ENCODE measurements at regions not wholly inside any gene's neighbourhood (a gene's known extent, or its start where the extent isn't known, plus 50 kb on each side); places are given as distances from the start of the nearest gene placed in this dataset.

DNA sequence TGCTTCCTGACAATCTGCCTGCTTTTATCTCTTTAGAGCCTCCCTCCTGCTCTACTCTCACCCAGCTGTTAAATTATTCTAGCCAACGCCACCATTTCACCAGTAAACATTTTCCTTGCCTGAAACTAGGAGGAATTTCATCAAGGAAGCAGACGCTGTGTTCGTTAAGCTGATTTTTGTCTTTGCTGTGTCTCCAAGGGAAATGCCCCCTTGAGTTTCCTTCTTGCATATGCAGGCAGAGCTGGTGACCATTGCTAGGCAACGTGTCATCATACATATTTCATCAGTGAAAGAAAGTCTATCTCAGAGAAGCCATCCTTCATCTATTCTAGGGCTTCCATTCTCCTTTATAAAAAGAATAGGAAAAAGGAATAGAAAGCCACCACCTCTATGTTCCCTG, 87.0 kb upstream of the ST8SIA2 start:
- Histone ChIP-seq H3K9ac (ENCODE audit: extremely low read depth, low read length, poor library complexity, severe bottlenecking) (no peak overlapping the region), H3K9me3 (ENCODE audit: control insufficient read depth, low read length) (peaks cover 3% of the 10 kb centered on the region), H3K27ac (ENCODE audit: low read depth, low read length) (peak overlapping the region; percentile 4), H3K4me1 (ENCODE audit: control insufficient read depth, insufficient read depth, low read length) (peaks cover 11% of the 10 kb centered on the region), H3K4me3 (ENCODE audit: low read length) (no peak overlapping the region), H3K27me3 (ENCODE audit: control insufficient read depth, insufficient read depth, low read length, poor library complexity, severe bottlenecking) (no peaks in the 10 kb centered on the region), H3K36me3 (ENCODE audit: control insufficient read depth, insufficient read depth, low read length) (no peaks in the 10 kb centered on the region)
- Mint-ChIP-seq H3K27ac (no peak overlapping the region), H3K9me3 (peaks cover 8% of the 10 kb centered on the region), H3K27me3 (ENCODE audit: insufficient read depth) (no peaks in the 10 kb centered on the region), H3K4me1 (peaks cover 27% of the 10 kb centered on the region), H3K4me3 (no peak overlapping the region), H3K36me3 (ENCODE audit: low read depth) (no peaks in the 10 kb centered on the region)
- DNase-seq, result peak; percentile 77
- 12 to 19% methylated on average over 3 to 4 of the region's 4 CpGs for WGBS, 2 experiments (ENCODE audit: insufficient coverage in 1 of 2, insufficient read length in 1 of 2)
- TF ChIP-seq, protein P1, sequence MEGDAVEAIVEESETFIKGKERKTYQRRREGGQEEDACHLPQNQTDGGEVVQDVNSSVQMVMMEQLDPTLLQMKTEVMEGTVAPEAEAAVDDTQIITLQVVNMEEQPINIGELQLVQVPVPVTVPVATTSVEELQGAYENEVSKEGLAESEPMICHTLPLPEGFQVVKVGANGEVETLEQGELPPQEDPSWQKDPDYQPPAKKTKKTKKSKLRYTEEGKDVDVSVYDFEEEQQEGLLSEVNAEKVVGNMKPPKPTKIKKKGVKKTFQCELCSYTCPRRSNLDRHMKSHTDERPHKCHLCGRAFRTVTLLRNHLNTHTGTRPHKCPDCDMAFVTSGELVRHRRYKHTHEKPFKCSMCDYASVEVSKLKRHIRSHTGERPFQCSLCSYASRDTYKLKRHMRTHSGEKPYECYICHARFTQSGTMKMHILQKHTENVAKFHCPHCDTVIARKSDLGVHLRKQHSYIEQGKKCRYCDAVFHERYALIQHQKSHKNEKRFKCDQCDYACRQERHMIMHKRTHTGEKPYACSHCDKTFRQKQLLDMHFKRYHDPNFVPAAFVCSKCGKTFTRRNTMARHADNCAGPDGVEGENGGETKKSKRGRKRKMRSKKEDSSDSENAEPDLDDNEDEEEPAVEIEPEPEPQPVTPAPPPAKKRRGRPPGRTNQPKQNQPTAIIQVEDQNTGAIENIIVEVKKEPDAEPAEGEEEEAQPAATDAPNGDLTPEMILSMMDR (conservative IDR thresholded peaks at IDR 0.05), result peak; percentile 74

GRCh38 chr15:92315144-92315543, 78.5 kb upstream of the ST8SIA2 start:
- Mint-ChIP-seq H3K9me3 (no peaks in the 10 kb centered on the region), H3K27me3 (ENCODE audit: insufficient read depth) (peaks cover 9% of the 10 kb centered on the region), H3K4me3 (no peak overlapping the region), H3K27ac (no peak overlapping the region), H3K36me3 (ENCODE audit: low read depth) (no peaks in the 10 kb centered on the region), H3K4me1 (no peaks in the 10 kb centered on the region)
- Histone ChIP-seq H3K4me3 (ENCODE audit: low read length) (no peak overlapping the region), H3K9me3 (ENCODE audit: control insufficient read depth, low read length) (no peaks in the 10 kb centered on the region), H3K9ac (ENCODE audit: extremely low read depth, low read length, poor library complexity, severe bottlenecking) (no peak overlapping the region), H3K36me3 (ENCODE audit: control insufficient read depth, insufficient read depth, low read length) (no peaks in the 10 kb centered on the region), H3K4me1 (ENCODE audit: control insufficient read depth, insufficient read depth, low read length) (no peaks in the 10 kb centered on the region), H3K27ac (ENCODE audit: low read depth, low read length) (no peak overlapping the region), H3K27me3 (ENCODE audit: control insufficient read depth, insufficient read depth, low read length, poor library complexity, severe bottlenecking) (peaks cover 5% of the 10 kb centered on the region)
- TF ChIP-seq, protein P1 (conservative IDR thresholded peaks at IDR 0.05), result no peak
- WGBS, 2 experiments (ENCODE audit: insufficient coverage in 1 of 2, insufficient read length in 1 of 2), result 98 to 100% methylated on average over 1 to 4 of the region's 4 CpGs
- DNase-seq, result peak; percentile 23

- no peaks in the 10 kb centered on the region for H3K9me3 ChIP-seq (ENCODE audit: control insufficient read depth, low read length)
- TF ChIP-seq, protein P1 (conservative IDR thresholded peaks at IDR 0.05), result peak; percentile 32
- DNase-seq, result peak; percentile 2
- no peak overlapping the region for H3K9ac ChIP-seq (ENCODE audit: extremely low read depth, low read length, poor library complexity, severe bottlenecking)
- no peak overlapping the region for H3K27ac ChIP-seq (ENCODE audit: low read depth, low read length)
- no peak overlapping the region for H3K4me3 Mint-ChIP-seq
- no peaks in the 10 kb centered on the region for H3K36me3 ChIP-seq (ENCODE audit: control insufficient read depth, insufficient read depth, low read length)
- H3K4me1 Mint-ChIP-seq, result no peaks in the 10 kb centered on the region
- WGBS, 2 experiments (ENCODE audit: insufficient coverage in 1 of 2, insufficient read length in 1 of 2), result 100% methylated on average over 1 to 2 of the region's 2 CpGs
- peaks cover 5% of the 10 kb centered on the region for H3K27me3 ChIP-seq (ENCODE audit: control insufficient read depth, insufficient read depth, low read length, poor library complexity, severe bottlenecking)
- no peak overlapping the region for H3K4me3 ChIP-seq (ENCODE audit: low read length)
- H3K27me3 Mint-ChIP-seq (ENCODE audit: insufficient read depth), result peaks cover 10% of the 10 kb centered on the region
- no peaks in the 10 kb centered on the region for H3K4me1 ChIP-seq (ENCODE audit: control insufficient read depth, insufficient read depth, low read length)
- no peak overlapping the region for H3K27ac Mint-ChIP-seq
- H3K9me3 Mint-ChIP-seq, result no peaks in the 10 kb centered on the region
- no peaks in the 10 kb centered on the region for H3K36me3 Mint-ChIP-seq (ENCODE audit: low read depth)
Measured at GRCh38 chr15:92315595-92316211, 78.0 kb upstream of the ST8SIA2 start.

All from endodermal cell (in vitro differentiated cells).